SK-N-SH treated with all-trans-retinoic acid at 6 μM for 48 hours (cell line): ENCODE measurements at regions not wholly inside any gene's neighbourhood (a gene's known extent, or its start where the extent isn't known, plus 50 kb on each side); places are given as distances from the start of the nearest gene placed in this dataset.

Experiments used
- ATAC-seq: fragments of 200-7000 bp; cut with Tn5 transposase; 3 replicates; pipeline ENCODE4 v1.9.1; 2020; ENCODE audit warnings: mild to moderate bottlenecking, moderate library complexity
- ARNTL ChIP-seq: fragments of 450-650 bp; formaldehyde crosslinking; IDR thresholded peaks from 2 replicates; pipeline ENCODE4 v1.5.0; 2020; ENCODE audit warnings: low read depth, mild to moderate bottlenecking, moderate library complexity, borderline replicate concordance
- BACH2 ChIP-seq: fragments of 250-450 bp; sonication (Bioruptor Pico); IDR thresholded peaks from 2 replicates; pipeline ENCODE4 v1.9.0; 2021; ENCODE audit warnings: mild to moderate bottlenecking, borderline replicate concordance
- CSDC2 ChIP-seq: fragments of 250-450 bp; sonication (Bioruptor Pico); IDR thresholded peaks from 2 replicates; pipeline ENCODE4 v1.5.0; 2020; ENCODE audit warnings: mild to moderate bottlenecking, moderate library complexity
- CSRNP3 ChIP-seq: fragments of 250-450 bp; sonication (Bioruptor Pico); IDR thresholded peaks from 2 replicates; pipeline ENCODE4 v1.5.1; 2021; ENCODE audit warnings: mild to moderate bottlenecking, moderate library complexity
- ESRRG ChIP-seq: fragments of 250-450 bp; sonication (Bioruptor Pico); IDR thresholded peaks from 2 replicates; pipeline ENCODE4 v1.6.1; 2021; ENCODE audit warnings: mild to moderate bottlenecking
- ISL1 ChIP-seq: fragments of 250-450 bp; sonication (Bioruptor Pico); IDR thresholded peaks from 2 replicates; pipeline ENCODE4 v2.1.2; 2022; ENCODE audit warnings: mild to moderate bottlenecking, moderate library complexity
- OSR1 ChIP-seq: fragments of 250-450 bp; sonication (Bioruptor Pico); IDR thresholded peaks from 2 replicates; pipeline ENCODE4 v1.8.0; 2022; ENCODE audit warnings: moderate library complexity, mild to moderate bottlenecking, inconsistent platforms
- PATZ1 ChIP-seq: fragments of 250-450 bp; sonication (Bioruptor Pico); IDR thresholded peaks from 2 replicates; pipeline ENCODE4 v1.8.0; 2020; ENCODE audit warnings: mild to moderate bottlenecking, moderate library complexity, borderline replicate concordance
- POU6F1 ChIP-seq: fragments of 250-450 bp; sonication (Bioruptor Pico); IDR thresholded peaks from 2 replicates; pipeline ENCODE4 v1.8.0; 2021; ENCODE audit warnings: low read depth, mild to moderate bottlenecking, moderate library complexity, borderline replicate concordance
- RARB ChIP-seq: fragments of 250-450 bp; sonication (Bioruptor Pico); IDR thresholded peaks from 2 replicates; pipeline ENCODE4 v1.8.0; 2021; ENCODE audit warnings: mild to moderate bottlenecking, moderate library complexity
- TCF4 ChIP-seq: fragments of 250-450 bp; sonication (Bioruptor Pico); IDR thresholded peaks from 2 replicates; pipeline ENCODE4 v1.8.0; 2021; ENCODE audit warnings: mild to moderate bottlenecking, moderate library complexity, borderline replicate concordance
- TOX ChIP-seq: fragments of 250-450 bp; sonication (Bioruptor Pico); IDR thresholded peaks from 2 replicates; pipeline ENCODE4 v1.8.0; 2021; ENCODE audit warnings: mild to moderate bottlenecking, moderate library complexity, borderline replicate concordance
- ZC3H10 ChIP-seq: fragments of 250-450 bp; sonication (Bioruptor Pico); IDR thresholded peaks from 2 replicates; pipeline ENCODE4 v1.5.1; 2021; ENCODE audit warnings: mild to moderate bottlenecking, moderate library complexity
- ZNF70 ChIP-seq: fragments of 450-650 bp; formaldehyde crosslinking; IDR thresholded peaks from 2 replicates; pipeline ENCODE4 v1.5.0; 2020; ENCODE audit warnings: mild to moderate bottlenecking, moderate library complexity
- ZNF8 ChIP-seq: fragments of 450-650 bp; formaldehyde crosslinking; IDR thresholded peaks from 2 replicates; pipeline ENCODE4 v1.5.0; 2020; ENCODE audit warnings: mild to moderate bottlenecking, moderate library complexity
- TF ChIP-seq, protein P1 (sequence below): fragments of 250-450 bp; sonication (Bioruptor Pico); IDR thresholded peaks from 2 replicates; pipeline ENCODE4 v1.5.1; 2020; ENCODE audit warnings: low read depth, mild to moderate bottlenecking, moderate library complexity
- TF ChIP-seq, protein P2 (sequence below): fragments of 250-450 bp; sonication (Bioruptor Pico); IDR thresholded peaks from 2 replicates; pipeline ENCODE4 v1.5.0; 2020; ENCODE audit warnings: mild to moderate bottlenecking, moderate library complexity

- no peak for TF ChIP-seq OSR1 (CRISPR knock-in tag)
- no peak for ATAC-seq
Observed at GRCh38 chr11:121946514-121946913, 169.5 kb downstream of the BLID start.

GRCh38 chr11:121944556-121945230, 171.3 kb downstream of the BLID start:
- TF ChIP-seq POU6F1 = no peak
- no peak for TF ChIP-seq ESRRG (CRISPR knock-in tag)
- TF ChIP-seq, protein P1, sequence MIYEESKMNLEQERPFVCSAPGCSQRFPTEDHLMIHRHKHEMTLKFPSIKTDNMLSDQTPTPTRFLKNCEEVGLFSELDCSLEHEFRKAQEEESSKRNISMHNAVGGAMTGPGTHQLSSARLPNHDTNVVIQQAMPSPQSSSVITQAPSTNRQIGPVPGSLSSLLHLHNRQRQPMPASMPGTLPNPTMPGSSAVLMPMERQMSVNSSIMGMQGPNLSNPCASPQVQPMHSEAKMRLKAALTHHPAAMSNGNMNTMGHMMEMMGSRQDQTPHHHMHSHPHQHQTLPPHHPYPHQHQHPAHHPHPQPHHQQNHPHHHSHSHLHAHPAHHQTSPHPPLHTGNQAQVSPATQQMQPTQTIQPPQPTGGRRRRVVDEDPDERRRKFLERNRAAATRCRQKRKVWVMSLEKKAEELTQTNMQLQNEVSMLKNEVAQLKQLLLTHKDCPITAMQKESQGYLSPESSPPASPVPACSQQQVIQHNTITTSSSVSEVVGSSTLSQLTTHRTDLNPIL (CRISPR knock-in tag) = no peak
- TF ChIP-seq RARB = no peak
- TF ChIP-seq TOX (CRISPR knock-in tag) = no peak
- no peak for TF ChIP-seq TCF4 (CRISPR knock-in tag)
- no peak for TF ChIP-seq CSRNP3 (CRISPR knock-in tag)
- TF ChIP-seq, protein P2, sequence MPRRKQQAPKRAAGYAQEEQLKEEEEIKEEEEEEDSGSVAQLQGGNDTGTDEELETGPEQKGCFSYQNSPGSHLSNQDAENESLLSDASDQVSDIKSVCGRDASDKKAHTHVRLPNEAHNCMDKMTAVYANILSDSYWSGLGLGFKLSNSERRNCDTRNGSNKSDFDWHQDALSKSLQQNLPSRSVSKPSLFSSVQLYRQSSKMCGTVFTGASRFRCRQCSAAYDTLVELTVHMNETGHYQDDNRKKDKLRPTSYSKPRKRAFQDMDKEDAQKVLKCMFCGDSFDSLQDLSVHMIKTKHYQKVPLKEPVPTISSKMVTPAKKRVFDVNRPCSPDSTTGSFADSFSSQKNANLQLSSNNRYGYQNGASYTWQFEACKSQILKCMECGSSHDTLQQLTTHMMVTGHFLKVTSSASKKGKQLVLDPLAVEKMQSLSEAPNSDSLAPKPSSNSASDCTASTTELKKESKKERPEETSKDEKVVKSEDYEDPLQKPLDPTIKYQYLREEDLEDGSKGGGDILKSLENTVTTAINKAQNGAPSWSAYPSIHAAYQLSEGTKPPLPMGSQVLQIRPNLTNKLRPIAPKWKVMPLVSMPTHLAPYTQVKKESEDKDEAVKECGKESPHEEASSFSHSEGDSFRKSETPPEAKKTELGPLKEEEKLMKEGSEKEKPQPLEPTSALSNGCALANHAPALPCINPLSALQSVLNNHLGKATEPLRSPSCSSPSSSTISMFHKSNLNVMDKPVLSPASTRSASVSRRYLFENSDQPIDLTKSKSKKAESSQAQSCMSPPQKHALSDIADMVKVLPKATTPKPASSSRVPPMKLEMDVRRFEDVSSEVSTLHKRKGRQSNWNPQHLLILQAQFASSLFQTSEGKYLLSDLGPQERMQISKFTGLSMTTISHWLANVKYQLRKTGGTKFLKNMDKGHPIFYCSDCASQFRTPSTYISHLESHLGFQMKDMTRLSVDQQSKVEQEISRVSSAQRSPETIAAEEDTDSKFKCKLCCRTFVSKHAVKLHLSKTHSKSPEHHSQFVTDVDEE = no peak
- ATAC-seq = no peak

DNA sequence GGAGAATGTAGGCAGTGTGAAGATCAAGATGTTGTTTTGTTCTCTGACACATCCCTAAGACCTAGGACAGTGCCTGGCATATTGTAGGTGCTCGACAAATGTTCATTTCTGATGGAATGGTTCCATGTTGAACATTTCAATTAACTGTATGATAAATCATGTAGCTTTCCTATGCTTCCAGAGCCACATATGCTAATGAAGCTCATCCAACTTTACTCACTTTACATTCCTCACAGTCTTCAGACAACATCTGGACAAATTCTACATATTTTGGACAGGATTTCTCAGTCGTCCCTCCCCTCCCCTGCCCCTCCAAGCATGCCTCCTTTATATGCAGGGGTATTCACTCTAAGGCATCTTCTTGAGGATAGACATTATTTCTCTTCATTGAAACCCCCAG, 177.9 kb downstream of the BLID start:
- TF ChIP-seq TOX (CRISPR knock-in tag) = no peak
- no peak for ATAC-seq

GRCh38 chr11:121936781-121937447, 179.1 kb downstream of the BLID start:
- ATAC-seq = peak; percentile 77
- peak; percentile 40 for TF ChIP-seq ISL1 (CRISPR knock-in tag)
- TF ChIP-seq ZC3H10 (CRISPR knock-in tag) = 0 out of 2 replicates have a peak, but pooled peaks have one; percentile 9
- no peak for TF ChIP-seq RARB

GRCh38 chr11:121936370-121936769, 179.6 kb downstream of the BLID start:
- peak; percentile 46 for ATAC-seq
- TF ChIP-seq ESRRG (CRISPR knock-in tag) (no peak), TOX (CRISPR knock-in tag) (no peak), PATZ1 (CRISPR knock-in tag) (no peak), ZNF70 (CRISPR knock-in tag) (no peak)
- TF ChIP-seq, all 23 proteins: peak for 0

GRCh38 chr11:121933694-121934093, 182.3 kb downstream of the BLID start:
- ATAC-seq = no peak

More at GRCh38 chr11:121933694-121934093, 182.3 kb downstream of the BLID start:
- no peak for TF ChIP-seq BACH2 (CRISPR knock-in tag)
- no peak for TF ChIP-seq ZNF8 (CRISPR knock-in tag)
- no peak for TF ChIP-seq RARB
- no peak for TF ChIP-seq ISL1 (CRISPR knock-in tag)
- no peak for TF ChIP-seq TOX (CRISPR knock-in tag)
- no peak for TF ChIP-seq CSDC2
- TF ChIP-seq, protein P1 (CRISPR knock-in tag) = no peak
- TF ChIP-seq OSR1 (CRISPR knock-in tag) = no peak
- no peak for TF ChIP-seq ESRRG (CRISPR knock-in tag)
- no peak for TF ChIP-seq ARNTL (CRISPR knock-in tag)
